ENCODE measurements at regions not wholly inside any gene's neighbourhood (a gene's known extent, or its start where the extent isn't known, plus 50 kb on each side); places are given as distances from the start of the nearest gene placed in this dataset.

GRCh38 chr2:74080346-74080745 is 67.4 kb downstream of the BOLA3 start:
- H3K36me3 ChIP-seq = no peaks in the 10 kb centered on the region; the same call in 1 of the 2 replicates
- H3K9me3 ChIP-seq = no peaks in the 10 kb centered on the region
- no peaks in the 10 kb centered on the region for H3K27me3 ChIP-seq
- DNase-seq = no peak
- H3K4me3 ChIP-seq = no peak overlapping the region

- H3K27me3 ChIP-seq = no peaks in the 10 kb centered on the region
- H3K4me3 ChIP-seq = no peak overlapping the region
- DNase-seq = no peak
- H3K36me3 ChIP-seq = no peaks in the 10 kb centered on the region; the same call in 1 of the 2 replicates
- H3K9me3 ChIP-seq = no peaks in the 10 kb centered on the region
Measured at GRCh38 chr2:74081030-74081762, 66.5 kb downstream of the BOLA3 start.

GRCh38 chr2:74081763-74082110 is 66.0 kb downstream of the BOLA3 start:
- Histone ChIP-seq H3K4me3 (no peak overlapping the region), H3K36me3 (peaks cover under 1% of the 10 kb centered on the region), H3K27me3 (no peaks in the 10 kb centered on the region), H3K9me3 (no peaks in the 10 kb centered on the region)
- DNase-seq = no peak

GRCh38 chr2:74083750-74084149 is 64.0 kb downstream of the BOLA3 start:
- no peak overlapping the region for H3K4me3 ChIP-seq
- H3K9me3 ChIP-seq = no peaks in the 10 kb centered on the region
- H3K27me3 ChIP-seq = no peaks in the 10 kb centered on the region
- DNase-seq = no peak
- H3K36me3 ChIP-seq = peaks cover 9% of the 10 kb centered on the region

All from MG63 (cell line).